WI38 (cell line): ENCODE measurements at regions not wholly inside any gene's neighbourhood (a gene's known extent, or its start where the extent isn't known, plus 50 kb on each side); places are given as distances from the start of the nearest gene placed in this dataset.

ENCODE experiments used
- H3K4me3 ChIP-seq: 2 replicates; pipeline ENCODE4 v1.5.1; 2011; ENCODE audit warnings: low read depth, mild to moderate bottlenecking, control low read depth, low read length
- CTCF ChIP-seq: IDR thresholded peaks from 2 replicates; pipeline ENCODE4 v1.5.1; 2012; ENCODE audit warnings: low read depth, mild to moderate bottlenecking, control low read depth, low read length

GRCh38 chr13:26989957-26990713, 181.5 kb downstream of the USP12 start:
- H3K4me3 ChIP-seq = no peak overlapping the region
- no peak for TF ChIP-seq CTCF

DNA sequence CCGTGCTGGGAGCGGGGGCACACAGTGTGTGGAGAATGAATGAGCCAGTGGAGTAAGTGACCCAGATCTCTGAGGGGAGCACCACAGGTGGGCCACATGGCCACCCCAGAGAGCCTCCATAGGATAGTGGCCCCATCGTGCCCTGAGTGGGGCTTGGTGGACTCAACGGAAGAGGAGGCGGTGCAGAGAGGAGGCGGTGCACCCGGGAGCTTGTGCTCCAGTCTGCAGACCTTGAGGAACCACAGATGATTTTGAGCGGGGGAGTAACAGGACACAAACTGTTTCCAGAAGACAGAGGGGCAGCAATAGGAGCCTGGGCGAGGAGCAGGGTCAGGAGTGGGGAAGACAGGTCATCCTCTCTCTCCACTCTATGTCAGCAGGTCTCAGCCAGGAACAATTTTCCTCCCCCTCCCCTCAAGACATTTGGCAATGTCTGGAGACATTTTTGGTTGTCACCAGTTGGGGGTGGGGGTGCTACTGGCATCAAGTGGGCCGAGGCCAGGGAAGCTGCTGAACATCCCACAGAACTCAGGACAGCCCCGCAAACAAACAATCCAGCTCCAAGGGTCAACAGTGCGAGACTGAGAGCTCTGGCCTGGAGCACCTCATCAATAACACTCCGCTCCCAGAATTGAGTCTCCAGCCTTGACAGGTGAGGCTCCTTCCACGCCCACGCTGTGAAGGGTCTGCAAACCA, 182.2 kb downstream of the USP12 start:
- no peak overlapping the region for H3K4me3 ChIP-seq
- no peak for TF ChIP-seq CTCF

DNA sequence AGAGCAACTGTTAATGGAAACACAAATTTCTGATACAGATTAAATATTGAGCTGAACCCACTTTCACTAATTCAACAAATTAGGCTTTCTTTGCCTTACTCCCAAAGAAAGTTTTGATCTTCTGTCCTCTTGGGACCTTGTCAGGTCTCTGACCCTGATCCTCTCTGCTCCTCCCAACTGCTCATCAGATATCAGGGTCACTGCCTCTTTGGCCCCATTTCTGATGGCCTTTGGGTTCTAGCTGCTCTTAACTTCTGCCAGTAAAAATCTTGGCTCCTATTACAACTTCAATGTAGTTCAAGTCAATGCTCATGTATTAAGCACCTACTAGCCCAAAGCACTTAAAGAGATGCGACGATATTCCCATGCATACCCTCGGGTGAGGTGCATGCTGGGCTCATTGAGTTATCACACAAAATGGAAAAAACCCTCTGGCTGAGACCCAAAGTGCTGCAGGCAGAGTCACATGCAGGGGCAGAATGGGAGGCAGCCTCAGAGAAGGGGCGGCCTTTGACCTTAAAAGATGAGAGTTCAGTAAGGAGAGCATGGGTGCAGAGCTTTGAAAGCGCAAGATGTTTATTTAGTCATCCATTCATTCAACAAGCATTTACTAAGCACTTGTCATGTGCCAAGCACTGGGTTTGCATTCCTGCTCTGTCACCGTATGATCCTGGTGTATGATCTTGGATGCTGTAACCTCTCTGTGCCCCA, 183.4 kb downstream of the USP12 start:
- TF ChIP-seq CTCF = no peak
- no peak overlapping the region for H3K4me3 ChIP-seq

DNA sequence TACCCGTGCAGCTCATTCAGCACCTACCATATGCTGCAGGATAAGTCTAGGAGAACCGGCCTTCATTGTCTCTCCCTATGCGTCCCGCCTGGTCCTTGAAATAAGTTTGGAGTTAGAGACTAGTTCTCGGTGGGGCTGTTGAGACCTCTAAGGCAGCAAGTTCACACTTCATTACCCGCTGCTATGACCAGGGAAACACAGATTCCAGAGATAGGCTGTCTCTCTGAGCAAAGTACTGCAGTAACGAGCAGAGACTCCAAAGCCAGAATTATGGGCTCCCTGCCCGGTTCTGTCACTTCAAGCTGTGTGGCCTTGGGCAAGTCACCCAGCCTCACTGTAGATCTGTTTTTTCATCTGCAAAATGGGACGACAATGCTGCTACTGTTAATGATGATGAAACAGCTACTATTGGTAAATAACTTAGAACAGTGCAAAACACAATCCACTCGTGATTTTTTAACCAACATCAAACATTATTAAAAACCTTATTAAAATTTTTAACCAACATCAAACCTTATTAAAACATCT, 184.1 kb downstream of the USP12 start:
- TF ChIP-seq CTCF = no peak

GRCh38 chr13:26985285-26985878, 186.2 kb downstream of the USP12 start:
- TF ChIP-seq CTCF = peak; percentile 43
- no peak overlapping the region for H3K4me3 ChIP-seq

More for the DNA sequence above, 184.1 kb downstream of the USP12 start:
- H3K4me3 ChIP-seq = no peak overlapping the region

DNA sequence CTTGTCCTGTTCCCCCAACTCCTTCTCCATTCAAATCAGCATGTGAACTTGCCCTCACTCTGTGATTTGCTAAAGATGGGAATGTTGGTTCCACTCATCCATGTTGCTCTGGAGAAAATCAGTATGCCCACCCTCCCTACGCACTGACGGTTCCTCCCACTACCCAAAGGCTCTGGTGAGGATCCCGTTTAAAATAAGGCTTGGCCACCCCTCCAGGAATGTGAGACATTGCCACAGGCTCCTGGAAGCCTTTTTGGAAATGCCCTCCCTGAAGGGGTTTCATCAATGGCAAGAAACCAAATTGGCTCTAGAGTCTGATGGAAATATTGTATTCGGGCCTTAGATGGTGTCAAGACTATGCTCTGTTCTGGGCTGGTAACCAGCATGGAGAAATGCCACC, 187.3 kb downstream of the USP12 start:
- no peak overlapping the region for H3K4me3 ChIP-seq
- TF ChIP-seq CTCF = no peak
